Mesenchymal stem cell (in vitro differentiated cells and primary cell): ENCODE measurements at regions not wholly inside any gene's neighbourhood (a gene's known extent, or its start where the extent isn't known, plus 50 kb on each side); places are given as distances from the start of the nearest gene placed in this dataset.

Experiments used
- DNase-seq: peaks from one replicate; pipeline ENCODE4 v3.0.0-alpha.2; 2013
- H2AFZ ChIP-seq: one replicate; pipeline ENCODE4 v1.6.1; 2013; ENCODE audit warnings: low read depth, mild to moderate bottlenecking, control low read depth, inconsistent platforms, low read length, moderate library complexity
- H2AK5ac ChIP-seq: 2 replicates; pipeline ENCODE4 v1.6.1; 2013; ENCODE audit warnings: low read length, moderate library complexity, mild to moderate bottlenecking, inconsistent platforms; ENCODE audit not compliant: severe bottlenecking
- H2BK120ac ChIP-seq: one replicate; pipeline ENCODE4 v1.6.1; 2013; ENCODE audit warnings: low read depth, mild to moderate bottlenecking, inconsistent platforms, low read length, moderate library complexity
- H2BK12ac ChIP-seq, 2 experiments: one replicate each; pipeline ENCODE4 v1.6.1; 2013; ENCODE audit warnings: inconsistent platforms in 2 of 2, low read length in 2 of 2, mild to moderate bottlenecking in 2 of 2, moderate library complexity in 2 of 2, control low read depth in 1 of 2
- H2BK15ac ChIP-seq: one replicate; pipeline ENCODE4 v1.6.1; 2013; ENCODE audit warnings: mild to moderate bottlenecking, low read depth, inconsistent platforms; ENCODE audit not compliant: poor library complexity, severe bottlenecking
- H2BK5ac ChIP-seq: 2 replicates; pipeline ENCODE4 v1.6.1; 2013; ENCODE audit warnings: low read depth, mild to moderate bottlenecking, low read length, control low read depth, inconsistent platforms; ENCODE audit not compliant: poor library complexity, severe bottlenecking
- H3K14ac ChIP-seq, 2 experiments: one replicate each; pipeline ENCODE4 v1.6.1; 2013; ENCODE audit warnings: inconsistent platforms in 2 of 2, low read length in 2 of 2, control low read depth in 1 of 2, mild to moderate bottlenecking in 1 of 2, moderate library complexity in 1 of 2
- H3K18ac ChIP-seq, 2 experiments: one replicate each; pipeline ENCODE4 v1.6.1; 2013; ENCODE audit warnings: inconsistent platforms in 2 of 2, low read length in 2 of 2, control low read depth in 1 of 2, low read depth in 1 of 2, mild to moderate bottlenecking in 1 of 2
- H3K23ac ChIP-seq, 2 experiments: one replicate each; pipeline ENCODE4 v1.6.1; 2013; ENCODE audit warnings: inconsistent platforms in 2 of 2, low read length in 2 of 2, mild to moderate bottlenecking in 2 of 2, moderate library complexity in 2 of 2, control low read depth in 1 of 2
- H3K27ac ChIP-seq: 2 replicates; pipeline ENCODE4 v1.5.1; 2013; ENCODE audit warnings: mild to moderate bottlenecking, moderate library complexity, low read length, control low read depth, inconsistent platforms; ENCODE audit not compliant: poor library complexity, severe bottlenecking
- H3K27me3 ChIP-seq, 2 experiments: 2 replicates each; pipeline versions ENCODE4 v1.6.1 to v1.7.0; 2013; ENCODE audit warnings: low read length in 2 of 2, mild to moderate bottlenecking in 2 of 2, moderate library complexity in 2 of 2, control low read depth in 1 of 2, inconsistent platforms in 1 of 2; ENCODE audit not compliant: control insufficient read depth in 1 of 2, insufficient read depth in 1 of 2
- H3K36me3 ChIP-seq, 2 experiments: 2 replicates each; pipeline versions ENCODE4 v1.6.1 to v1.7.0; 2013; ENCODE audit warnings: low read length in 2 of 2, control low read depth in 1 of 2, inconsistent platforms in 1 of 2, low read depth in 1 of 2, mild to moderate bottlenecking in 1 of 2; ENCODE audit not compliant: insufficient read depth in 2 of 2, control insufficient read depth in 1 of 2
- H3K4ac ChIP-seq, 2 experiments: one replicate each; pipeline ENCODE4 v1.6.1; 2013; ENCODE audit warnings: inconsistent platforms in 2 of 2, low read length in 2 of 2, mild to moderate bottlenecking in 2 of 2, moderate library complexity in 2 of 2, control low read depth in 1 of 2, low read depth in 1 of 2
- H3K4me1 ChIP-seq: 2 replicates; pipeline ENCODE4 v1.6.1; 2013; ENCODE audit warnings: low read depth, low read length, control low read depth; ENCODE audit not compliant: control insufficient read depth, insufficient read depth
- H3K4me2 ChIP-seq: 2 replicates; pipeline ENCODE4 v1.6.1; 2013; ENCODE audit warnings: low read length, mild to moderate bottlenecking, inconsistent platforms; ENCODE audit not compliant: poor library complexity, severe bottlenecking
- H3K4me3 ChIP-seq, 2 experiments: 2 replicates each; pipeline versions ENCODE4 v1.5.1 to v1.7.0; 2013; ENCODE audit warnings: low read length in 2 of 2, mild to moderate bottlenecking in 2 of 2, control low read depth in 1 of 2, low read depth in 1 of 2; ENCODE audit not compliant: insufficient read depth in 1 of 2
- H3K79me1 ChIP-seq: replicated peaks from 2 replicates; pipeline ENCODE4 v1.6.1; 2013; ENCODE audit warnings: mild to moderate bottlenecking, control low read depth, low read length, inconsistent platforms; ENCODE audit not compliant: poor library complexity, severe bottlenecking
- H3K9ac ChIP-seq: 2 replicates; pipeline ENCODE4 v1.7.0; 2013; ENCODE audit warnings: mild to moderate bottlenecking, low read length, moderate library complexity
- H3K9me3 ChIP-seq: 2 replicates; pipeline ENCODE4 v1.7.0; 2013; ENCODE audit warnings: mild to moderate bottlenecking, low read length; ENCODE audit not compliant: control insufficient read depth
- H4K8ac ChIP-seq: one replicate; pipeline ENCODE4 v1.6.1; 2013; ENCODE audit warnings: inconsistent platforms, mild to moderate bottlenecking, low read length, moderate library complexity
- H4K91ac ChIP-seq: one replicate; pipeline ENCODE4 v1.6.1; 2013; ENCODE audit warnings: mild to moderate bottlenecking, low read length, inconsistent platforms
- WGBS: methylation state at CpG from one replicate; pipeline ENCODE4 v1.1.7; 2013; ENCODE audit warnings: mixed read lengths; 5-methylcytosine and 5-hydroxymethylcytosine counted together

- Histone ChIP-seq H3K18ac (no peak overlapping the region), H3K4me2 (no peak overlapping the region), H3K4ac (no peak overlapping the region), H3K79me1 (no peaks in the 10 kb centered on the region), H3K27me3 (no peaks in the 10 kb centered on the region), H2AFZ (no peak overlapping the region), H3K27ac (no peak overlapping the region), H3K4me3 (no peak overlapping the region), H3K9me3 (no peaks in the 10 kb centered on the region), H2BK15ac (no peak overlapping the region), H4K91ac (no peak overlapping the region), H3K36me3 (no peaks in the 10 kb centered on the region), H4K8ac (no peak overlapping the region), H2BK5ac (no peak overlapping the region), H2BK12ac (no peak overlapping the region), H3K14ac (no peak overlapping the region), H2BK120ac (no peak overlapping the region), H3K4me1 (peaks cover 2% of the 10 kb centered on the region), H2AK5ac (no peak overlapping the region), H3K9ac (no peak overlapping the region), H3K23ac (no peak overlapping the region)
- WGBS: 17% methylated on average over 1 of the region's 3 CpGs
- no peak for DNase-seq
Observed at GRCh38 chrX:140391313-140391712, 113.6 kb downstream of the SOX3 start.

DNA sequence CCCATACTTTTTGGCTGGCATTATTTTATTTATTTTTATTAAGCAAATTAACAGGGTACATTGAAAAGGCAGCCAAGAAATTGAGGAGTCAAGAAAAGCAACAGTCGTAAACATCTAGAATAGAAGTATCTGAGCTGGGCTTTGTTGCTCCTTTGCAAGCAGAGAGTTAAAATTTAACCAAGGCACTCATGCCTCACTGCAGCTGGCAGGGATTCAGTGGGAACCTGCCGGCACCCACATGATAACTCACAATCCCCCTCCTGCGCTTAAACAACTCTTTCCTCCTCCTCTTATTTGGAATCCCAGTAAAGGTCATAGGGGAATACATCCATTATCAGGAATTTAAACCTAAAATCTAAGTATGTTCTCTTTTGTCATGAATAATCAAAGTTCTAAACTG lies 115.5 kb downstream of the SOX3 start:
- Histone ChIP-seq H3K4me2 (no peak overlapping the region), H3K23ac (no peak overlapping the region), H2BK12ac (no peak overlapping the region), H4K91ac (no peak overlapping the region), H3K27me3 (no peaks in the 10 kb centered on the region), H3K36me3 (no peaks in the 10 kb centered on the region), H2BK120ac (no peak overlapping the region), H3K9me3 (no peaks in the 10 kb centered on the region), H2BK5ac (no peak overlapping the region), H3K14ac (no peak overlapping the region), H3K4me3 (no peak overlapping the region), H3K4me1 (peaks cover 2% of the 10 kb centered on the region), H3K18ac (no peak overlapping the region), H2AK5ac (no peak overlapping the region), H3K9ac (no peak overlapping the region), H3K79me1 (no peaks in the 10 kb centered on the region), H3K27ac (no peak overlapping the region), H2BK15ac (no peak overlapping the region), H4K8ac (no peak overlapping the region), H2AFZ (no peak overlapping the region), H3K4ac (no peak overlapping the region)
- 83% methylated on average over 2 of the region's 3 CpGs for WGBS
- DNase-seq: no peak

DNA sequence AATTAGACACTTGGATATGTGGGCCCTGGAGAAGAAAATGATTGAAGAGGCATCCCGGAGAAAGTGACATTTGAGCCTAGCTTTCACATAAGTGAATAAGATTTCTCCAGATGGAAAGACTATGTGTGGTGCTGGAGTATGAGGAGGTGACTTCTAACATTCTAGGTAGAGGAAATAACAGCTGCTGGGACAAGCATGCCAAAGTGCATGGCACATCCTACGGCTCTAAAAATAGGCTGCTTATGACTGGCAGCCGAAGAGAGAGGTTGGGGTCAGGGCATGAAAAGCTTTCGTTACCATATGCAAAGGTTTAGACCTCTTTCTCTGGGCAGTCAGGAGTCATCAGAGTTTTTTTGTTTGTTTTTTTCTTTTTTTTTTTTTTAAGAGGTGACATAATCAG lies 142.0 kb downstream of the SOX3 start:
- Histone ChIP-seq H2AK5ac (no peak overlapping the region), H3K14ac (no peak overlapping the region), H2BK120ac (no peak overlapping the region), H3K27ac (no peak overlapping the region), H3K18ac (no peak overlapping the region), H3K4me1 (no peaks in the 10 kb centered on the region), H3K9me3 (no peaks in the 10 kb centered on the region), H3K36me3 (no peaks in the 10 kb centered on the region), H2BK15ac (no peak overlapping the region), H3K4ac (no peak overlapping the region), H2AFZ (no peak overlapping the region), H3K27me3 (no peaks in the 10 kb centered on the region), H4K91ac (no peak overlapping the region), H3K9ac (no peak overlapping the region), H3K4me2 (no peak overlapping the region), H3K4me3 (no peak overlapping the region), H4K8ac (no peak overlapping the region), H2BK5ac (no peak overlapping the region), H3K79me1 (no peaks in the 10 kb centered on the region), H3K23ac (no peak overlapping the region), H2BK12ac (no peak overlapping the region)
- WGBS: 78% methylated on average over 4 of the region's 4 CpGs
- DNase-seq: no peak

GRCh38 chrX:140360924-140361323 lies 143.9 kb downstream of the SOX3 start:
- no peak for DNase-seq
- H3K18ac ChIP-seq: no peak overlapping the region
- no peak overlapping the region for H2BK120ac ChIP-seq
- no peaks in the 10 kb centered on the region for H3K4me1 ChIP-seq
- no peaks in the 10 kb centered on the region for H3K9me3 ChIP-seq
- H3K14ac ChIP-seq: no peak overlapping the region
- no peak overlapping the region for H2BK15ac ChIP-seq
- no peak overlapping the region for H2BK12ac ChIP-seq
- H3K4me3 ChIP-seq: no peak overlapping the region
- H4K8ac ChIP-seq: no peak overlapping the region
- H3K27me3 ChIP-seq: peaks cover 0 to 1% of the 10 kb centered on the region in 2 experiments
- no peak overlapping the region for H2BK5ac ChIP-seq
- 46% methylated on average over 1 of the region's 3 CpGs for WGBS
- H3K9ac ChIP-seq: no peak overlapping the region
- H4K91ac ChIP-seq: no peak overlapping the region
- H3K79me1 ChIP-seq: no peaks in the 10 kb centered on the region
- H2AFZ ChIP-seq: no peak overlapping the region
- H3K36me3 ChIP-seq: no peaks in the 10 kb centered on the region
- H3K27ac ChIP-seq: no peak overlapping the region
- H3K4ac ChIP-seq: no peak overlapping the region
- H3K23ac ChIP-seq: no peak overlapping the region
- H2AK5ac ChIP-seq: no peak overlapping the region
- no peak overlapping the region for H3K4me2 ChIP-seq
